Heart left ventricle (tissue), 16 donors: ENCODE measurements at regions not wholly inside any gene's neighbourhood (a gene's known extent, or its start where the extent isn't known, plus 50 kb on each side); places are given as distances from the start of the nearest gene placed in this dataset.

Source experiments
- ATAC-seq, 4 donors: fragments of 200-7000 bp; cut with Tn5 transposase; one replicate each; pipeline ENCODE4 v1.9.1; 2020 to 2022; ENCODE audit warnings: moderate library complexity in 4 of 4, mild to moderate bottlenecking in 3 of 4, moderate number of reproducible peaks in 1 of 4
- DNase-seq, 5 donors: peaks; one replicate each; pipeline ENCODE4 v3.0.0-alpha.2; 2020
- H3K27ac ChIP-seq, 12 donors: fragments of 200-600 bp; sonication (generic) in 4 of 12; one replicate each; pipeline versions ENCODE4 v1.5.0 to v1.8.0; 2016 to 2022; ENCODE audit warnings: mild to moderate bottlenecking in 2 of 12
- H3K27me3 ChIP-seq, 9 donors: fragments of 200-600 bp; sonication (generic) in 2 of 9; one replicate each; pipeline versions ENCODE4 v1.5.1 to v1.8.0; 2016 to 2022; ENCODE audit warnings: mild to moderate bottlenecking in 3 of 9
- H3K36me3 ChIP-seq, 9 donors: fragments of 200-600 bp; sonication (generic) in 2 of 9; one replicate each; pipeline versions ENCODE4 v1.5.0 to v1.8.0; 2018 to 2022; ENCODE audit warnings: mild to moderate bottlenecking in 2 of 9
- H3K4me1 ChIP-seq, 12 donors: fragments of 200-600 bp; sonication (generic) in 4 of 12; one replicate each; pipeline versions ENCODE4 v1.5.0 to v1.8.0; 2016 to 2022; ENCODE audit warnings: mild to moderate bottlenecking in 3 of 12
- H3K4me3 ChIP-seq, 12 donors: fragments of 200-600 bp; sonication (generic) in 4 of 12; one replicate each; pipeline versions ENCODE4 v1.5.0 to v1.8.0; 2017 to 2022; ENCODE audit warnings: mild to moderate bottlenecking in 9 of 12, moderate library complexity in 4 of 12
- H3K9me3 ChIP-seq, 12 donors: fragments of 200-600 bp; sonication (generic) in 4 of 12; one replicate each; pipeline versions ENCODE4 v1.5.0 to v1.8.0; 2016 to 2022; ENCODE audit warnings: mild to moderate bottlenecking in 1 of 12
- POLR2A ChIP-seq, 2 donors: fragments of 450-650 bp; IDR thresholded peaks; one replicate each; pipeline ENCODE4 v1.6.1; 2017; ENCODE audit warnings: antibody characterized with exemption in 2 of 2, mild to moderate bottlenecking in 2 of 2, moderate library complexity in 2 of 2
- WGBS, 4 donors: extraction: QIAGEN DNeasy Blood & Tissue Kit in 2 of 4; methylation state at CpG; one replicate each; pipeline versions ENCODE4 v1.1.5 to v1.1.7; 2013 to 2018; 5-methylcytosine and 5-hydroxymethylcytosine counted together
- intact Hi-C, 10 donors: fragments of 100-400 bp; cut with DNase I; formaldehyde crosslinking; loops; one replicate each; pipeline versions ENCODE4 v1.11.1 to v1.14.2; 2022
- TF ChIP-seq, protein P1 (sequence below), 12 donors: fragments of 200-600 bp; sonication (generic) in 4 of 12; IDR thresholded peaks; one replicate each; pipeline versions ENCODE4 v1.5.0 to v1.8.0; 2018 to 2022; ENCODE audit warnings: antibody characterized with exemption in 12 of 12, mild to moderate bottlenecking in 5 of 12
- donor health status: ischemic (EF 13 %, LVEDD 7.1; RV severe dilation, severe dysfunction).
- donor health status: healthy with polysubstance abuse.
- donor health status: DM: no; HTN: yes; CAD: no.
- donor health status: DM: no; HTN: no; CAD: no.
- donor health status: ischemic (EF 25% LVEDD 6.9; RV normal size, moderate dysfunction).
- donor health status: ischemic (EF 25% LVEDD 5.7; RV mildly dilated, moderate dysfunction).
- donor health status: healthy.
- donor health status: DM: yes; HTN: yes; CAD: no.
- donor health status: ischemic (EF 35%, LVEDD 5.7; RV mildly dilated, moderate dysfunction).
- donor health status: nonischemic (EF 11% LVEDD 7.7; RV severe dilation, severe dysfunction).
- donor health status: DM: yes; HTN: yes; CAD: no.
- donor health status: PGD.
- donor health status: ischemic (EF 29% LVEDD 5.4; RV normal size, mild dysfunction).
- donor health status: nonischemic (EF 23%, LVEDD 6.1; RV moderate dilation, normal function).

GRCh38 chr2:16115291-16115690 is 174.9 kb downstream of the MYCN start:
- no peaks in the 10 kb centered on the region for H3K9me3 ChIP-seq
- intact Hi-C loops, result no loop called here
- H3K4me1 ChIP-seq, result no peaks in the 10 kb centered on the region
- no peak overlapping the region for H3K27ac ChIP-seq
- 91 to 98% (median 94%) methylated on average over 4 of the region's 4 CpGs for WGBS, 4 donors
- H3K4me3 ChIP-seq, result no peak overlapping the region
- TF ChIP-seq, protein P1, sequence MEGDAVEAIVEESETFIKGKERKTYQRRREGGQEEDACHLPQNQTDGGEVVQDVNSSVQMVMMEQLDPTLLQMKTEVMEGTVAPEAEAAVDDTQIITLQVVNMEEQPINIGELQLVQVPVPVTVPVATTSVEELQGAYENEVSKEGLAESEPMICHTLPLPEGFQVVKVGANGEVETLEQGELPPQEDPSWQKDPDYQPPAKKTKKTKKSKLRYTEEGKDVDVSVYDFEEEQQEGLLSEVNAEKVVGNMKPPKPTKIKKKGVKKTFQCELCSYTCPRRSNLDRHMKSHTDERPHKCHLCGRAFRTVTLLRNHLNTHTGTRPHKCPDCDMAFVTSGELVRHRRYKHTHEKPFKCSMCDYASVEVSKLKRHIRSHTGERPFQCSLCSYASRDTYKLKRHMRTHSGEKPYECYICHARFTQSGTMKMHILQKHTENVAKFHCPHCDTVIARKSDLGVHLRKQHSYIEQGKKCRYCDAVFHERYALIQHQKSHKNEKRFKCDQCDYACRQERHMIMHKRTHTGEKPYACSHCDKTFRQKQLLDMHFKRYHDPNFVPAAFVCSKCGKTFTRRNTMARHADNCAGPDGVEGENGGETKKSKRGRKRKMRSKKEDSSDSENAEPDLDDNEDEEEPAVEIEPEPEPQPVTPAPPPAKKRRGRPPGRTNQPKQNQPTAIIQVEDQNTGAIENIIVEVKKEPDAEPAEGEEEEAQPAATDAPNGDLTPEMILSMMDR (IDR thresholded peaks at IDR 0.05), result no peak
- no peak for TF ChIP-seq POLR2A (IDR thresholded peaks at IDR 0.05)
- peaks cover 0 to 7% (median 0%) of the 10 kb centered on the region in 9 donors for H3K27me3 ChIP-seq
- DNase-seq (no peak), ATAC-seq (no peak)
- no peaks in the 10 kb centered on the region for H3K36me3 ChIP-seq

DNA sequence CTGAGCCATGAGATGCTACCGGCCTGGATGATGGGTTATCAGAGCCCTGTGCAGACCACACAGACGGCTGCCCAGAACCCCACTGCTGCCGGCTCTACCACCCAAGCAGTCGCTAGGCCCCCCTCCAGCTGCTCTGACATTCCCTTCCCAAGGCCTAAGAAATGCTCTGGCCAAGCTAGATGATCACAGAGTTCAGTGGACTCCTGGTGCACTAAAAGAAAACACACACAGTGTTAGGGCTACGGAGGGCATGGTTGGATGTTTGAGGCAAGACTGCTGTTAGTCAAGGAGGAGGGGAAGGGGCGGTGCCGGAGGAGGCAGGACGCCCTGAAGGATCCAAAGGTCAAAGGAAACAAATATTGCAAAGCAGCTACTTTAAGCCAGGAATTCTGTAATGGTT is 174.5 kb downstream of the MYCN start:
- H3K36me3 ChIP-seq, result no peaks in the 10 kb centered on the region
- no peak for DNase-seq
- no peaks in the 10 kb centered on the region for H3K9me3 ChIP-seq
- 83 to 91% (median 88%) methylated on average over 8 of the region's 8 CpGs for WGBS, 4 donors
- intact Hi-C loops, result no loop called here
- TF ChIP-seq, protein P1 (IDR thresholded peaks at IDR 0.05), result no peak
- TF ChIP-seq POLR2A (IDR thresholded peaks at IDR 0.05), result no peak
- H3K4me1 ChIP-seq, result no peaks in the 10 kb centered on the region
- H3K27ac ChIP-seq, result no peak overlapping the region
- no peak for ATAC-seq
- H3K4me3 ChIP-seq, result no peak overlapping the region
- H3K27me3 ChIP-seq, result peaks cover 0 to 7% (median 0%) of the 10 kb centered on the region in 9 donors

- H3K4me1 ChIP-seq, result no peaks in the 10 kb centered on the region
- intact Hi-C loops, result no loop called here
- peaks cover 0 to 7% (median 0%) of the 10 kb centered on the region in 9 donors for H3K27me3 ChIP-seq
- no peaks in the 10 kb centered on the region for H3K36me3 ChIP-seq
- H3K4me3 ChIP-seq, result no peak overlapping the region
- WGBS, 4 donors, result 91 to 93% (median 93%) methylated on average over 11 of the region's 11 CpGs
- ATAC-seq (no peak), DNase-seq (no peak)
- no peaks in the 10 kb centered on the region for H3K9me3 ChIP-seq
- TF ChIP-seq POLR2A (IDR thresholded peaks at IDR 0.05), result no peak
- TF ChIP-seq, protein P1 (IDR thresholded peaks at IDR 0.05), result no peak
- no peak overlapping the region for H3K27ac ChIP-seq
Measured at GRCh38 chr2:16114070-16114469, 173.7 kb downstream of the MYCN start.

DNA sequence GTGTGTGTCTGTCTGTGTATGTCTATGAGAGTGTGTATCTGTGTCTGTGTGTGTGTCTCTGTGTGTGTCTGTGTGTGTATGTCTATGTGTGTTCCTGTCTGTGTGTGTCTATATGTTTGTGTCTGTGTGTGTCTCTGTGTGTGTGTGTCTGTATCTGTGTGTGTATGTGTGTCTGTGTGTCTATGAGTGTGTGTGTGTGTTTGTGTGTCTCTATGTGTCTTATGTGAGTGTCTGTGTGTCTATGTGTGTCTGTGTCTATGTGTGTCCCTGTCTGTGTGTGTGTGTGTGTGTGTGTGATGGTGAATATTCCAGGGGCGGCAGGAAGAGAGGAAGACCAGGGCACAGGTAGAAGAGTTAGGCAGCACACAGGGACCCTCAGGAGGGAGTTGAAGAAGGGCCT is 173.2 kb downstream of the MYCN start:
- no peak for TF ChIP-seq POLR2A (IDR thresholded peaks at IDR 0.05)
- intact Hi-C loops, result no loop called here
- DNase-seq, result no peak
- ATAC-seq, result no peak
- H3K27me3 ChIP-seq, result peaks cover 0 to 7% (median 0%) of the 10 kb centered on the region in 9 donors
- 92 to 100% (median 93%) methylated on average over 1 of the region's 1 CpG for WGBS, 4 donors
- no peaks in the 10 kb centered on the region for H3K36me3 ChIP-seq
- no peak overlapping the region for H3K4me3 ChIP-seq
- no peaks in the 10 kb centered on the region for H3K9me3 ChIP-seq
- H3K4me1 ChIP-seq, result no peaks in the 10 kb centered on the region
- H3K27ac ChIP-seq, result no peak overlapping the region

DNA sequence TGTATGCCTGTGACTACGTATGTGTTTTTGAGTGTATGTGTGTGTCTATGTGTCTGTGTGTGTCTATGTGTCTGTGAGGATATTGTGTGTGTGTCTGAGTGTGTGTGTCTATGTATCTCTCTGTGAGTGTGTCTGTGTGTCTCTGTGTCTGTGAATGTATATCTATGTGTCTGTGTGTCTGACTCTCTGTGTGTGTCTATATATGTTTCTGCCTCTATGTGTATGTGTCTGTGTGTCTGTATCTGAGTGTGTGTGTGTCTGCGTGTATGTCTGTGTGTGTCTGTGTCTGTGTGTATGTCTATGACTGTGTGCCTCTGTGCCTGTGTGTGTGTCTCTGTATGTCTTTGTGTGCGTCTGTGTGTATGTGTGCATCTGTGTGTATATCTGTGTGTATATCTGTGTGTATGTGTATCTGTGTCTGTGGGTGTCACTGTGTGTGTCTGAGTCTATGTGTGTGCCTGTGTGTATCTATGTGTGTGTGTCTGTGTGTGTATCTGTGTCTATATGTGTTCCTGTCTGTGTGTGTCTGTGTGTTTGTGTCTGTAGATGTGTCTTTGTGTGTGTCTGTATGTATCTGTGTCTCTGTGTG is 172.7 kb downstream of the MYCN start:
- WGBS, 4 donors, result 65 to 85% (median 82%) methylated on average over 3 of the region's 3 CpGs
- no peaks in the 10 kb centered on the region for H3K36me3 ChIP-seq
- intact Hi-C loops, result no loop called here

More for the DNA sequence above, 172.7 kb downstream of the MYCN start:
- no peak for TF ChIP-seq POLR2A (IDR thresholded peaks at IDR 0.05)
- TF ChIP-seq, protein P1 (IDR thresholded peaks at IDR 0.05), result no peak
- ATAC-seq (peak in 1 of 4 donors; percentile 27), DNase-seq (no peak)
- Histone ChIP-seq H3K4me1 (no peaks in the 10 kb centered on the region), H3K4me3 (no peak overlapping the region), H3K27me3 (peaks cover 0 to 7% (median 0%) of the 10 kb centered on the region in 9 donors), H3K9me3 (no peaks in the 10 kb centered on the region), H3K27ac (no peak overlapping the region)
